Mesendoderm (in vitro differentiated cells): ENCODE measurements at regions not wholly inside any gene's neighbourhood (a gene's known extent, or its start where the extent isn't known, plus 50 kb on each side); places are given as distances from the start of the nearest gene placed in this dataset.
"Not testable (repeated sequence)": the region's sequence is repeated elsewhere in the genome, so short reads cannot be mapped to it uniquely, and the experiment has no call there.

ENCODE experiments used
- DNase-seq: peaks from one replicate; pipeline ENCODE4 v3.0.0; 2013
- H2AK5ac ChIP-seq: 2 replicates; pipeline ENCODE4 v1.6.1; 2013; ENCODE audit warnings: low read length, inconsistent platforms
- H2BK120ac ChIP-seq: 2 replicates; pipeline ENCODE4 v1.6.1; 2013; ENCODE audit warnings: low read depth, mild to moderate bottlenecking, low read length, moderate library complexity, mixed read lengths
- H2BK15ac ChIP-seq: replicated peaks from 2 replicates; pipeline ENCODE4 v1.6.1; 2013; ENCODE audit warnings: low read depth, mild to moderate bottlenecking, moderate library complexity
- H2BK5ac ChIP-seq: 2 replicates; pipeline ENCODE4 v1.6.1; 2013; ENCODE audit warnings: low read length, inconsistent platforms
- H3K18ac ChIP-seq: 2 replicates; pipeline ENCODE4 v1.6.1; 2013; ENCODE audit warnings: mild to moderate bottlenecking, low read length, mixed read lengths
- H3K23ac ChIP-seq: one replicate; pipeline ENCODE4 v1.6.1; 2013; ENCODE audit warnings: low read length
- H3K27ac ChIP-seq: 2 replicates; pipeline ENCODE4 v1.5.1; 2013; ENCODE audit warnings: low read depth, mild to moderate bottlenecking, inconsistent platforms, low read length, moderate library complexity
- H3K27me3 ChIP-seq: 2 replicates; pipeline ENCODE4 v1.6.1; 2013; ENCODE audit warnings: low read length, control low read depth, mild to moderate bottlenecking, inconsistent platforms; ENCODE audit not compliant: insufficient read depth, poor library complexity
- H3K36me3 ChIP-seq: 2 replicates; pipeline ENCODE4 v1.6.1; 2013; ENCODE audit warnings: low read length, inconsistent platforms; ENCODE audit not compliant: control insufficient read depth, insufficient read depth
- H3K4ac ChIP-seq: one replicate; pipeline ENCODE4 v1.6.1; 2013; ENCODE audit warnings: low read depth, mild to moderate bottlenecking, low read length, moderate library complexity
- H3K4me1 ChIP-seq: 2 replicates; pipeline ENCODE4 v1.6.1; 2013; ENCODE audit warnings: low read depth, low read length, inconsistent platforms; ENCODE audit not compliant: control insufficient read depth
- H3K4me2 ChIP-seq: 2 replicates; pipeline ENCODE4 v1.6.1; 2013; ENCODE audit warnings: low read length
- H3K4me3 ChIP-seq: 2 replicates; pipeline ENCODE4 v1.5.1; 2013; ENCODE audit warnings: mild to moderate bottlenecking, low read length
- H3K56ac ChIP-seq: one replicate; pipeline ENCODE4 v1.6.1; 2013; ENCODE audit warnings: low read length
- H3K79me1 ChIP-seq: 2 replicates; pipeline ENCODE4 v1.6.1; 2013; ENCODE audit warnings: low read length, inconsistent platforms
- H3K79me2 ChIP-seq: 2 replicates; pipeline ENCODE4 v1.6.1; 2013; ENCODE audit warnings: mild to moderate bottlenecking, low read length; ENCODE audit not compliant: control insufficient read depth, insufficient read depth
- H3K9ac ChIP-seq: 2 replicates; pipeline ENCODE4 v1.6.1; 2013; ENCODE audit warnings: low read length, inconsistent platforms
- H4K5ac ChIP-seq: one replicate; pipeline ENCODE4 v1.6.1; 2013; ENCODE audit warnings: low read length
- H4K8ac ChIP-seq: one replicate; pipeline ENCODE4 v1.6.1; 2013; ENCODE audit warnings: low read depth, mild to moderate bottlenecking, control low read depth, low read length, moderate library complexity
- WGBS: extraction: QIAGEN DNeasy Blood & Tissue Kit; methylation state at CpG from one replicate; pipeline ENCODE4 v1.1.7; 2013; ENCODE audit warnings: low lambda C conversion rate, missing lambda C conversion rate; ENCODE audit not compliant: insufficient coverage; ENCODE audit errors: extremely low coverage; 5-methylcytosine and 5-hydroxymethylcytosine counted together

DNA sequence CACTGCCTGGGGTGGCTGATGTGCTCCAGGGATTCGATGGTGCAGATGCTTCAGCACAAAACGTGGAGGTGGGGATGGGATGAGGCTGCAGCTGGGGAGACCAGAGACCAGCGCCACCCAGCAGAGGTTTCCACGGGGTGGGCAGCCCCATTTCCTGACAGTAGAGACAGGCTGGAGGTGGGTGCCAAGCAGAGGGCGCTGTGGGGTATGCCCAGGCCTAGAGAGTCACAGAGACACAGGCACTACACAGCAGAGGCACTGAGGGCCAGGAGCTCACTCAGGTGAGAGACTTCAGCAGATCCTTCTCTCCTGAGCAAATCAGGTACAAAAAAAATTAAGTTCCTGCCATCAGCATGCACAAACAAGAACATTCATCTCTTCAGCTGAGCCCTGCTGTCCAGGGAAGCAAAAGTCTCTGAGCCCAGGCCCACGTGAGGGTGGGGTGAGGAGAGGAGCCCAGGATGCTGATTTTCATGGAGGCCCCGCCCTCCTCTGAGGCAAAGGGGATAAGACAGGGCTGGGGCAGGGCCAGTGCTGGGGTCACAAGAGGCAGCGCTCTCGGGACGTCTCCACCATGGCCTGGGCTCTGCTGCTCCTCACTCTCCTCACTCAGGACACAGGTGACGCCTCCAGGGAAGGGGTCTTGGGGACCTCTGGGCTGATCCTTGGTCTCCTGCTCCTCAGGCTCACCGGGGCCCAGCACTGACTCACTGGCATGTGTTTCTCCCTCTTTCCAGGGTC, 53.1 kb downstream of the GGTLC2 start:
- H3K18ac ChIP-seq: no peak overlapping the region
- no peak overlapping the region for H3K23ac ChIP-seq
- no peaks in the 10 kb centered on the region for H3K79me1 ChIP-seq
- no peak overlapping the region for H3K4me3 ChIP-seq
- H3K56ac ChIP-seq: no peak overlapping the region
- no CpG with 5 or more reads among the region's 12 CpGs for WGBS
- DNase-seq: no peak
- no peaks in the 10 kb centered on the region for H3K79me2 ChIP-seq
- H3K4me2 ChIP-seq: no peak overlapping the region
- no peak overlapping the region for H4K8ac ChIP-seq
- H3K27me3 ChIP-seq: no peaks in the 10 kb centered on the region
- no peak overlapping the region for H2BK120ac ChIP-seq
- no peak overlapping the region for H2BK15ac ChIP-seq
- H3K9ac ChIP-seq: no peak overlapping the region
- no peak overlapping the region for H2BK5ac ChIP-seq
- H3K4me1 ChIP-seq: no peaks in the 10 kb centered on the region
- H3K27ac ChIP-seq: no peak overlapping the region
- no peak overlapping the region for H4K5ac ChIP-seq
- no peak overlapping the region for H3K4ac ChIP-seq
- H2AK5ac ChIP-seq: no peak overlapping the region
- no peaks in the 10 kb centered on the region for H3K36me3 ChIP-seq

DNA sequence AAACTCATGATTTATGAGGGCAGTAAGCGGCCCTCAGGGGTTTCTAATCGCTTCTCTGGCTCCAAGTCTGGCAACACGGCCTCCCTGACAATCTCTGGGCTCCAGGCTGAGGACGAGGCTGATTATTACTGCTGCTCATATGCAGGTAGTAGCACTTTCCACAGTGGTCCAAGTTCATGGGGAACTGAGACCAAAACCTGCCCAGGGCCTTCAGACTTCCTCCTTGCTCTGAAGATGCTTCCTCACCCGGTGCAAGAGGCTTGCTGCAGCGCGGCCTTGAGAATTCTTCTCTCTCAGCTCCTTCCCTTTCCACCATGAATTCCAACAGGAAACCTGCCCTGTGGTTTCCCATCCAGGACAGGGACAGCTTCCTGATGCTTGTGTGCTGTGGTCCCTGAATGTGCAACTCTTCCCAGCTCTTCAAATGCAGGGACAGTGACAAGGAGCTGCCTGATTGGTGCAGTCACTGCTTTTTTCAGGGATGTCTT, 53.9 kb downstream of the GGTLC2 start:
- no peak overlapping the region for H4K8ac ChIP-seq
- H3K27ac ChIP-seq: no peak overlapping the region
- H3K56ac ChIP-seq: no peak overlapping the region
- no peak overlapping the region for H3K23ac ChIP-seq
- H3K4me2 ChIP-seq: no peak overlapping the region
- no peaks in the 10 kb centered on the region for H3K27me3 ChIP-seq
- no peak overlapping the region for H3K4ac ChIP-seq
- H3K4me3 ChIP-seq: no peak overlapping the region
- DNase-seq: no peak
- no peaks in the 10 kb centered on the region for H3K79me2 ChIP-seq
- H3K79me1 ChIP-seq: no peaks in the 10 kb centered on the region
- H3K9ac ChIP-seq: no peak overlapping the region
- no peak overlapping the region for H2AK5ac ChIP-seq
- H3K18ac ChIP-seq: no peak overlapping the region
- H2BK120ac ChIP-seq: no peak overlapping the region
- H4K5ac ChIP-seq: no peak overlapping the region
- H2BK15ac ChIP-seq: no peak overlapping the region
- H3K36me3 ChIP-seq: no peaks in the 10 kb centered on the region
- no CpG with 5 or more reads among the region's 7 CpGs for WGBS
- H3K4me1 ChIP-seq: no peaks in the 10 kb centered on the region
- no peak overlapping the region for H2BK5ac ChIP-seq

DNA sequence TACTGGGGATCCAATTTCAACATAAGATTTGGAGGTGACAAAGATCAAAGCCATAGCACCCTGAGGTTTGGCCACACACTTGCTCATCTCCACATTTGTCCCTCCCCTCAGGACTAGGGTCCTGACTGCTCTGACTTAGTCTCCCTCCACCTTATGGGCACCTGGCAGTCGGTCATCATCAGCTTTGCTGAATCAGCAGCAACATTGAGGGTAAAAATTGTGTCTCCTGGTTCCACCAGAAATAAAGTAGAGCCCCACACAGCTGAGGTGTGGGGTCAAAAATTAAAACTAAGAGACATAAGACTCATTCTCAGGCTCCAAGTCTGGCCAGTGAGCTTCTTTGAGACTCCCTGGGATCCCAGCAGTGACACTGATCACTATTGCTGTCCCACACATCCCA, 56.2 kb downstream of the GGTLC2 start:
- Histone ChIP-seq H3K4me2 (no peak overlapping the region), H2AK5ac (no peak overlapping the region), H3K79me1 (no peaks in the 10 kb centered on the region), H3K4ac (no peak overlapping the region), H3K27me3 (no peaks in the 10 kb centered on the region), H3K56ac (no peak overlapping the region), H2BK15ac (no peak overlapping the region), H4K5ac (no peak overlapping the region), H4K8ac (no peak overlapping the region), H3K4me1 (no peaks in the 10 kb centered on the region), H3K9ac (no peak overlapping the region), H3K23ac (no peak overlapping the region), H3K4me3 (no peak overlapping the region), H2BK120ac (no peak overlapping the region), H3K36me3 (no peaks in the 10 kb centered on the region), H3K18ac (no peak overlapping the region), H3K27ac (no peak overlapping the region), H2BK5ac (no peak overlapping the region), H3K79me2 (no peaks in the 10 kb centered on the region)
- no peak for DNase-seq
- WGBS: no CpG with 5 or more reads among the region's 1 CpG

DNA sequence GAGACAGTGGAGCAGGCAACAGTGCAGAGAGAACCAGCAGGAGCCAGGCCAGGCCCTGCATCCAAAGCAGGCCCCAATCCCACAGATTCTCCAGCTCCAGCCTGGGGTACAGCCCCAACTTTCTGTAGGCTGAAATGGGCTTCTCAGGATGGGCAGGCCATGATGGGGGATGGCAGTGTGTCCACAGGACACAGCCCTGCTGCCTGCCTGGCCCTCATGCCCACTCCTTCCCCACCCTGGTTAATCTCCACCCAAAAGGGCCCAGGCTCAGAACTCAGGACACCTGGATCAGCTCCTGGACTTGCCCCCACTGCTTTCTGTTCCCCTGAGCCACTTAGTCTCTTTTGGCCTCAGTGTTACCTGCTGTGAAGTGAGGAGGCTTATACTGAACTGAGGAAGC, 57.1 kb downstream of the GGTLC2 start:
- H2AK5ac ChIP-seq, H4K8ac ChIP-seq, H3K79me2 ChIP-seq, H3K4ac ChIP-seq, H3K4me1 ChIP-seq, H3K56ac ChIP-seq, H3K23ac ChIP-seq, H3K18ac ChIP-seq, H3K36me3 ChIP-seq, H2BK5ac ChIP-seq, H2BK120ac ChIP-seq, H3K27ac ChIP-seq, H3K9ac ChIP-seq, H2BK15ac ChIP-seq, H3K79me1 ChIP-seq, H3K27me3 ChIP-seq, H3K4me2 ChIP-seq, H4K5ac ChIP-seq, DNase-seq, H3K4me3 ChIP-seq: not testable (repeated sequence)

GRCh38 chr22:22702237-22703202, 58.1 kb downstream of the GGTLC2 start:
- Histone ChIP-seq H3K4me3 (no peak overlapping the region), H3K36me3 (no peaks in the 10 kb centered on the region), H3K18ac (no peak overlapping the region), H2BK15ac (no peak overlapping the region), H2BK120ac (no peak overlapping the region), H2AK5ac (no peak overlapping the region), H3K79me2 (no peaks in the 10 kb centered on the region), H3K27me3 (no peaks in the 10 kb centered on the region), H3K4ac (no peak overlapping the region), H4K8ac (no peak overlapping the region), H3K4me1 (no peaks in the 10 kb centered on the region), H3K4me2 (no peak overlapping the region), H3K56ac (no peak overlapping the region), H2BK5ac (no peak overlapping the region), H3K27ac (no peak overlapping the region), H3K79me1 (no peaks in the 10 kb centered on the region), H4K5ac (no peak overlapping the region), H3K9ac (no peak overlapping the region), H3K23ac (no peak overlapping the region)
- DNase-seq: peak; percentile 16
- no CpG with 5 or more reads among the region's 9 CpGs for WGBS
